Type B pancreatic cell (in vitro differentiated cells): ENCODE measurements at regions not wholly inside any gene's neighbourhood (a gene's known extent, or its start where the extent isn't known, plus 50 kb on each side); places are given as distances from the start of the nearest gene placed in this dataset.

Experiments
- DNase-seq: peaks from one replicate; pipeline ENCODE4 v3.0.0; 2021; ENCODE audit warnings: mixed read lengths; ENCODE audit not compliant: unreplicated experiment; ENCODE audit errors: extremely low spot score
- H3K27ac Mint-ChIP-seq: 2 replicates; pipeline ENCODE4 v1.8.0; 2021; ENCODE audit warnings: mild to moderate bottlenecking, mixed read lengths
- H3K27me3 Mint-ChIP-seq: 2 replicates; pipeline ENCODE4 v1.8.0; 2021; ENCODE audit warnings: mixed read lengths
- H3K36me3 Mint-ChIP-seq: 2 replicates; pipeline ENCODE4 v1.8.0; 2021; ENCODE audit warnings: mixed read lengths
- H3K4me1 Mint-ChIP-seq: one replicate; pipeline ENCODE4 v1.8.0; 2021; ENCODE audit warnings: mixed read lengths; ENCODE audit not compliant: unreplicated experiment
- H3K4me3 Mint-ChIP-seq: 2 replicates; pipeline ENCODE4 v1.8.0; 2021; ENCODE audit warnings: mild to moderate bottlenecking, mixed read lengths
- H3K9me3 Mint-ChIP-seq: 2 replicates; pipeline ENCODE4 v1.8.0; 2021; ENCODE audit warnings: mixed read lengths
- TF ChIP-seq, protein P1 (sequence below): fragments of 200-600 bp; sonication (generic); conservative IDR thresholded peaks from 2 replicates; pipeline ENCODE4 v1.5.0; 2021; ENCODE audit warnings: antibody characterized with exemption, mild to moderate bottlenecking

DNA sequence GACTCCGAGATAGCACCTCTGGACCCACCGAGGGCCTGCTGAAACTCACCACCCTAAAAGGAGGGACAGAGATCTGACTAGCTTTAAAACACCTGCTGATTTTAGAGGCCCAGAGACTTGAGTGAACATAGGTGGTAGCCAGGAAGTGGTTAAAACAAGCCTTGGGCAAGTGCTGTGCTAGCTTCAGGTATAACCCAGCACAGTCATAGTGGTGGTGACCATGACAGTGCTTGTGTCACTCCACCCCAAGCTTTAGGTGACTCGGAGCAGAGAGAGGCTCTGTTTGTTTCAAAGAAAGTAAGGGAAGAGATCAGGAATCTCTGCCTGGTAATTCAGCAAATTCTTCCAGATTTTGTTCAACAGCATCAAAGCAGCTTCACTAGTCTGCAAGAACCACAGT is 641.1 kb upstream of the BCHE start:
- Mint-ChIP-seq H3K36me3 (no peaks in the 10 kb centered on the region), H3K4me1 (no peaks in the 10 kb centered on the region), H3K27me3 (no peaks in the 10 kb centered on the region), H3K27ac (no peak overlapping the region), H3K4me3 (no peak overlapping the region), H3K9me3 (no peaks in the 10 kb centered on the region)
- no peak for DNase-seq
- TF ChIP-seq, protein P1, sequence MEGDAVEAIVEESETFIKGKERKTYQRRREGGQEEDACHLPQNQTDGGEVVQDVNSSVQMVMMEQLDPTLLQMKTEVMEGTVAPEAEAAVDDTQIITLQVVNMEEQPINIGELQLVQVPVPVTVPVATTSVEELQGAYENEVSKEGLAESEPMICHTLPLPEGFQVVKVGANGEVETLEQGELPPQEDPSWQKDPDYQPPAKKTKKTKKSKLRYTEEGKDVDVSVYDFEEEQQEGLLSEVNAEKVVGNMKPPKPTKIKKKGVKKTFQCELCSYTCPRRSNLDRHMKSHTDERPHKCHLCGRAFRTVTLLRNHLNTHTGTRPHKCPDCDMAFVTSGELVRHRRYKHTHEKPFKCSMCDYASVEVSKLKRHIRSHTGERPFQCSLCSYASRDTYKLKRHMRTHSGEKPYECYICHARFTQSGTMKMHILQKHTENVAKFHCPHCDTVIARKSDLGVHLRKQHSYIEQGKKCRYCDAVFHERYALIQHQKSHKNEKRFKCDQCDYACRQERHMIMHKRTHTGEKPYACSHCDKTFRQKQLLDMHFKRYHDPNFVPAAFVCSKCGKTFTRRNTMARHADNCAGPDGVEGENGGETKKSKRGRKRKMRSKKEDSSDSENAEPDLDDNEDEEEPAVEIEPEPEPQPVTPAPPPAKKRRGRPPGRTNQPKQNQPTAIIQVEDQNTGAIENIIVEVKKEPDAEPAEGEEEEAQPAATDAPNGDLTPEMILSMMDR: no peak

DNA sequence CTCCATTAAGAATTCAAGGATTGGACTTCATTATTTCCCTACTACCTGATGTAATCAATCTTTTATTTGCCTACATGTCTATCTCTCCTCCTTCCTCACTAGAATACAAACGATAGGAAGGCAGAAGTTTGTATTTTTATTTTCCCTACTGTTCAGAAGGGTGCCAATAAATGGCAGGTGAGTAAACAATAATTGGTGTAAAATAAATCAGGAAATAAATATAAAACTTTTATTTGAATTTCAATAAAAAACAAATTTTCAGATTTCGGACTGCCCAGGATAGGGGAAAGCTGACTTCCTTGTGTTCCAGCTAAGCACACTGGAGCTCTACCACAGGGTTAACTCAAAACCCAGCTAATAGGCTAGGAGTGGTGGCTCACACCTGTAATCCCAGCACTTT is 636.3 kb upstream of the BCHE start:
- H3K4me1 Mint-ChIP-seq: no peaks in the 10 kb centered on the region
- H3K9me3 Mint-ChIP-seq: no peaks in the 10 kb centered on the region
- no peaks in the 10 kb centered on the region for H3K36me3 Mint-ChIP-seq
- TF ChIP-seq, protein P1: no peak
- H3K27ac Mint-ChIP-seq: no peak overlapping the region
- H3K27me3 Mint-ChIP-seq: no peaks in the 10 kb centered on the region
- no peak for DNase-seq
- no peak overlapping the region for H3K4me3 Mint-ChIP-seq

DNA sequence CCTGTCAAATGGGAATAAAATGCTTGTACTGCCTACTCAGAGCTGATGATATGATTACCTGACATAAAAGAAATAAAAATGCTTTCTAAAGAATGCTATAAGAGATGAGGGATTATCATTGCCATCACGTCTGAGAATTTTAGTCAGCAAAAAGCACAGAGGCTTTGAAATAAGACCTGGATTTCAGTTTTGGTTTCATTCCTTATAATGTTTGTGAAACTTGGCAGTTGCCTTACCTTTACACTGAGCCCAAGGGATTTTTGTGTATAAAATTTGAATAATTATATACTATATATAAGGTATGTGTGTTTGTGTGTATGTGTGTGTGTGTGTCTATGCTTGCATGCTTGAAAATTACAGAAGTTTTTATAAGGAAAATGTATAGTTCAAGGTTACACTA is 634.8 kb upstream of the BCHE start:
- Mint-ChIP-seq H3K9me3 (no peaks in the 10 kb centered on the region), H3K4me1 (no peaks in the 10 kb centered on the region), H3K36me3 (no peaks in the 10 kb centered on the region), H3K4me3 (no peak overlapping the region), H3K27me3 (no peaks in the 10 kb centered on the region), H3K27ac (no peak overlapping the region)
- TF ChIP-seq, protein P1: no peak
- DNase-seq: no peak

DNA sequence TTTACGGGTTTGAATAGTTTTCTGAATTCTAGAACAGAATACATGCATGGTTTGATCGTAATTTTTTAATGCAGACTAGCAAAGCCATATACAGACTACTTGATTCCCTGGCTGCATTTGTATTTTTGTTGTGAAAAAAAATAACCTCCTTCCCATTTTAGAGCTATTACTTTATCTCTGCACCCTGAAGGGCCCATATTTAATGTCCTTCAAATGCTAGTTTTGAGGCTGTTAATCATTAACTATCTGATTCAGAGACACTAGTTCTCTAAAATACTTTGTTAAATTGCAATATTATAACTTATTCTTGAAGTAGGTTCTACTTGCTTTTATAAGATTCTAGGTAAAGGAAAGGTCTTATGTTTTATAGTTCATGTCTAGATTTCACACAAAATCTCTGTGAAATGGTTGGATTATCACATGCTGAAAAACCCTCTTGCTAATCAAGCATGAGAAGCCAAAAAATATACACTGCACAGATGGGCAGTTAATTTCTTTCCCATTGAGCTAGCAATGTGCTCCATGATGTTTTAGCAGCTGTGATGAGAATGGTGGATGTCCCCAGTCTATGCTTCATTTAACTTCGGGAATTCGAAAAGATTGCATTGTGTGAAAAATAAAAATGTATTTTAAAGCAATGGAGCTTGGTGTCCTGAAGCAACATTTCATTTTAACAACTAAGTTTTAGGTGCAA is 634.0 kb upstream of the BCHE start:
- no peak overlapping the region for H3K4me3 Mint-ChIP-seq
- no peaks in the 10 kb centered on the region for H3K27me3 Mint-ChIP-seq
- TF ChIP-seq, protein P1: no peak
- no peak for DNase-seq
- no peaks in the 10 kb centered on the region for H3K9me3 Mint-ChIP-seq
- no peak overlapping the region for H3K27ac Mint-ChIP-seq
- no peaks in the 10 kb centered on the region for H3K4me1 Mint-ChIP-seq
- no peaks in the 10 kb centered on the region for H3K36me3 Mint-ChIP-seq

DNA sequence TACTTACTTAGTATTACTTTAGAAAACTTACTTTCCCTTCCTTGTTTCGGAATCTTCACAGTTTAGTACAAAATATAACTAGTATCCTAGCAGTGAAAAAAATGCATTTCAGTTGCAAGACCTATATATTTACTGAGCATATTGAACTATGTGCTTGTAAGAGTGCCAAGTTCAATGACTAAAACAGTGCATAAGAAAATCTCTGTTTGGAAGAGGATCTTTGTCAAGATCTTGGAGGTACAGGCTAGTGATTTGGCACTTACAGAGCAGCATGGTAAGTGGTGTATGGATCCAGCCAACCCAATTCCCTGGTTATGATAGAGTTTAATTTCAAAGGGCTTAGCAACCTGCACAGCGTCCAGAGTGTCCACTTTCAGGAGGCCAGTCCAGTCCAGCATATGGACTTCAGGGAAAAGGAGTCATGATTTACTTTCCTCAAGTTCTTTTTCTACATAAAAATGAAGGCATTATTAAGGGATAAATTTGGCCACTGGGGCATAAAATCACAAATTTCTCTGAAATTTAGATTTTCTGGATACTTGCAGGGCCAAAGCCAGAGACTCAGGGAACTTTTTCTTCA is 625.8 kb upstream of the BCHE start:
- H3K9me3 Mint-ChIP-seq: no peaks in the 10 kb centered on the region
- H3K4me3 Mint-ChIP-seq: no peak overlapping the region
- no peaks in the 10 kb centered on the region for H3K27me3 Mint-ChIP-seq
- no peaks in the 10 kb centered on the region for H3K36me3 Mint-ChIP-seq
- TF ChIP-seq, protein P1: no peak
- no peak overlapping the region for H3K27ac Mint-ChIP-seq
- no peak for DNase-seq
- no peaks in the 10 kb centered on the region for H3K4me1 Mint-ChIP-seq
